ENCODE measurements at regions not wholly inside any gene's neighbourhood (a gene's known extent, or its start where the extent isn't known, plus 50 kb on each side); places are given as distances from the start of the nearest gene placed in this dataset.

GRCh38 chr12:63206909-63207308 is 55.9 kb upstream of the AVPR1A start:
- intact Hi-C loops (cut with DNase I), result no loop called here
- FAIRE-seq (no peak), DNase-seq (peak in 2 of 5 donors; percentile 34 to 57)
- Histone ChIP-seq H3K27ac (ENCODE audit: low read depth in 2 of 2, low read length in 2 of 2) (no peak overlapping the region), H3K4me1 (ENCODE audit: control insufficient read depth in 2 of 3, insufficient read depth in 2 of 3, low read depth in 1 of 3, low read length in 3 of 3) (peaks cover 0 to 5% (median 0%) of the 10 kb centered on the region in 3 donors), H3K27me3 (ENCODE audit: control insufficient read depth, insufficient read depth, low read length) (no peaks in the 10 kb centered on the region), H3K9ac (ENCODE audit: low read length in 3 of 3) (no peak overlapping the region), H3K9me3 (ENCODE audit: control insufficient read depth in 2 of 3, insufficient read depth in 1 of 3, low read length in 3 of 3) (no peaks in the 10 kb centered on the region), H3K36me3 (ENCODE audit: control insufficient read depth in 2 of 3, insufficient read depth in 3 of 3, low read length in 3 of 3) (no peaks in the 10 kb centered on the region), H3K4me3 (ENCODE audit: low read length in 3 of 3) (no peak overlapping the region)
- no peak for TF ChIP-seq CTCF (IDR thresholded peaks at IDR 0.05; ENCODE audit: borderline replicate concordance, extremely low read depth, insufficient read depth)

- Histone ChIP-seq H3K4me3 (ENCODE audit: low read length in 3 of 3) (no peak overlapping the region), H3K36me3 (ENCODE audit: control insufficient read depth in 2 of 3, insufficient read depth in 3 of 3, low read length in 3 of 3) (no peaks in the 10 kb centered on the region), H3K9me3 (ENCODE audit: control insufficient read depth in 2 of 3, insufficient read depth in 1 of 3, low read length in 3 of 3) (no peaks in the 10 kb centered on the region), H3K27ac (ENCODE audit: low read depth in 2 of 2, low read length in 2 of 2) (no peak overlapping the region), H3K9ac (ENCODE audit: low read length in 3 of 3) (no peak overlapping the region), H3K4me1 (ENCODE audit: control insufficient read depth in 2 of 3, insufficient read depth in 2 of 3, low read depth in 1 of 3, low read length in 3 of 3) (peaks cover 0 to 5% (median 0%) of the 10 kb centered on the region in 3 donors), H3K27me3 (ENCODE audit: control insufficient read depth, insufficient read depth, low read length) (no peaks in the 10 kb centered on the region)
- intact Hi-C loops (cut with DNase I), result no loop called here
- no peak for TF ChIP-seq CTCF (IDR thresholded peaks at IDR 0.05; ENCODE audit: borderline replicate concordance, extremely low read depth, insufficient read depth)
- no peak for FAIRE-seq
- DNase-seq, result no peak
These were observed 55.5 kb upstream of the AVPR1A start for GRCh38 chr12:63206494-63206893.

Data from kidney (tissue), 13 donors.